HG02642 (cell line): ENCODE measurements at regions not wholly inside any gene's neighbourhood (a gene's known extent, or its start where the extent isn't known, plus 50 kb on each side); places are given as distances from the start of the nearest gene placed in this dataset.
"Not testable (repeated sequence)": the region's sequence is repeated elsewhere in the genome, so short reads cannot be mapped to it uniquely, and the experiment has no call there.

Source experiments
- ATAC-seq: cut with Tn5 transposase; IDR thresholded peaks from one replicate; pipeline ENCODE4 v1.9.1; 2021; ENCODE audit warnings: mild to moderate bottlenecking; ENCODE audit not compliant: unreplicated experiment, poor library complexity

GRCh38 chr13:79659121-79659521, 178.2 kb downstream of the NDFIP2 start:
- ATAC-seq, result no peak

DNA sequence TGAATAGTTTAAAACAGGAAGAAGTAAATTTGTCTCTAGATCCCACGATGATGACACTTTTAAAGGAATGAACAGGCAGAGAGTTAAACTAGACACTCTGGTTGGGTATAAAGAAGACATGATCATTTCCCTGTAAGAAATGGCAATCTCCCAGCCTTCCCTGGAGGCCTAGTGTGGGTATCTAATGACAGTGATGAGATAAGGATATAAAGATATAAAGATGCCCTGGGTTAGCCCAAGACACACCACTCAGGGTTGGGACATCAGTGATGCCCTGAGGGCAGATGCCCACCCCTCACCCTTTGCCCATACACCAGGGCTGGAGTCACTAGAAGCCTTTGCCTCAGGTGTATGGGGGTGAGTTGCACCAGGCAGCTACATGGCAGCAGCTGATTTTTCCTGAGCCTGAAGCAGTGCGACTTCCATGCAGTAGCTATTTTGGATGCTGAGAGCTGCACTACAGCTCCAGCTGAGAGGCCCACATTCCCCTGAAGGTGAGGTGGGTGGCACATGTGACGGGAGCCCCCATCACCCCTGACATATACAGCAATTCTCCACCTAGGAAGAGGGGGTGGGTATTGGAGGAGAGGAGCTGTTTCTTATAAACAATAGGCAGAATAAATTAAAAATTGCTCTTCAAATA, 177.5 kb downstream of the NDFIP2 start:
- ATAC-seq, result no peak

GRCh38 chr13:79655509-79655908, 174.6 kb downstream of the NDFIP2 start:
- no peak for ATAC-seq

DNA sequence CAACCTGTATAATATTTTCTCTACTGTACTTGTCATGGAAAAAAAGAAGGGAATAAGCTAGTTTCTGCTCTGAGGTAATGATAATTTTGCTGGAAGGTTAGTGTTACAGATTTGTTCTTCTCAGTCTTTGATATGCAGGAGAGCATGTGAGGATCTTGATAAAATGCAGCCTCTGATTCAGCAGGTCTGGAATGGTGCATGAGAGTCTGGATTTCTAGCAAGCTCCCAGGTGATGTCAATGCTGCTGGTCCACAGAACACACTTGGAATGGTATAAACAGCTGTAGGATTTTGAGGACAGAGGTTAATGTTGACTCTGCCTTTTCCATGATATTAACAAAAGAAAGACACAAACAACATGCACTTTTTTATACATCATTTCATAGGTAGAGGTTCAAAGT, 173.6 kb downstream of the NDFIP2 start:
- no peak for ATAC-seq

DNA sequence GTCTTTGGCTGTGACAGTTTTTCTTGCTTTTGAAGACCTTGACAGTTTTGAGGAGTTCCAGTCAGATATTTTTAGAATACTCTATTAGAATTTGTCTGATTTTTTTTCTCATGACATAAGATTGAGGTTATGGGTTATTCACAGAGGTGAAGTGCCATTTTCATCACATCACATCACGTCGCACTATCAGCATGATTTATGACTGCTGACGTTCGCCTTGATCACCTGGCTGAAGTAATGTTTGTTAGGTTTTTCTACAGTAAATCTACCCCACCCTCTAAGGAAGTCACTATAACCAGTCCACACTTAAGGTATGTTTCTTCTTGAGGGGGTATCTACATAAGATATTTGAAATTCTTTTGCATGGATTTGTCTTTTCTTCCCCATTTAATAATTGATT, 169.7 kb downstream of the NDFIP2 start:
- ATAC-seq, result no peak

GRCh38 chr13:79648191-79648590, 167.2 kb downstream of the NDFIP2 start:
- no peak for ATAC-seq

- no peak for ATAC-seq
Observed at GRCh38 chr13:79647533-79647932, 166.6 kb downstream of the NDFIP2 start.

- ATAC-seq, result no peak
Observed at GRCh38 chr13:79646880-79647279, 165.9 kb downstream of the NDFIP2 start.

DNA sequence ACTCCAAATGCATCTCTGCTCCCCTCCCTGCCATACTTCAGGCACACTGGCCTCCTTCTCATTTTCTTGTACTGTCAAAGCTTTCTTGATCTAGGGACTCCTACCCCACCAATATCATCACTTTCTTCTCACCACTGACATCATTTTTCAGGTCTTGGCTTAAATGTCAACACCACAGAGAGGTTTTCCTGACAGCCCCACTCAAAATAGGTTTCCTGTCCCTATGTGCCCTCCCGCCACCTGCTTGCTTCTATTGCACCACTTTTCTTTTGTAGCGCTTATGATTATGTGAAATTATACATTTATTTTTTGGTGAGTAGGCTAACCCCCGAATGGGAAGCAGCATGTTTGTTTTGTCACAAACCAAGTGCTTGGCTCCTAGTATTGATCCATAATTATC, 164.6 kb downstream of the NDFIP2 start:
- ATAC-seq, result no peak

- ATAC-seq, result no peak
Observed at GRCh38 chr13:79642596-79642995, 161.6 kb downstream of the NDFIP2 start.

- no peak for ATAC-seq
Observed at GRCh38 chr13:79637133-79637763, 156.3 kb downstream of the NDFIP2 start.

DNA sequence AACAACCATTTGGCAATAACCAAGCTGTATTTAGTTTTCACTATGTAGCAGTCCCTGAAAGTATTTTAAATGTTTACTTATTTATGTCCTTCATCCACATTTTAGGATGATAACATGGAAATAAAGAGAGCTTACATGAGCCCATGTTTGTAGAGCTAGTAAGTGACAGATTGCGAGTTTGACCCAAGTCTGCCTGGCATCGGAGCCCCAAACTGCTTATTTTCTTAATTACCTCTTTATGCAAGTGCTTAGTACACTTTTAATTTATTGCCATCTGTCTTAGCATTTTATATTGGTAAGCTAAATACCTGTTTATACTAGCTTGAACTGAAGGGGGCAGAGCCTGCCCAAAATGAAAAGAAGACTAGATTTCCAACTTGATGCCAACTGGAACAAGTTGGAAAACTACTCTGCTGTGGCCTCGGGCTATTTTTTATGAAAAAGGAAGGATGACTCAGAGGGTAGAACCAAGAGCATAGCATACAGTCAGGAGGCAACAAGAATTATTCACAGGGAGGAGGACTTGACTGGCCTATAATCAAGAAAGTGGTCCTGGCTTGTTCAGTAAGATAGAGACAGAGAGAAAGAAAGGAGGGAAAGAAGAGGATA, 150.2 kb downstream of the NDFIP2 start:
- ATAC-seq, result no peak

DNA sequence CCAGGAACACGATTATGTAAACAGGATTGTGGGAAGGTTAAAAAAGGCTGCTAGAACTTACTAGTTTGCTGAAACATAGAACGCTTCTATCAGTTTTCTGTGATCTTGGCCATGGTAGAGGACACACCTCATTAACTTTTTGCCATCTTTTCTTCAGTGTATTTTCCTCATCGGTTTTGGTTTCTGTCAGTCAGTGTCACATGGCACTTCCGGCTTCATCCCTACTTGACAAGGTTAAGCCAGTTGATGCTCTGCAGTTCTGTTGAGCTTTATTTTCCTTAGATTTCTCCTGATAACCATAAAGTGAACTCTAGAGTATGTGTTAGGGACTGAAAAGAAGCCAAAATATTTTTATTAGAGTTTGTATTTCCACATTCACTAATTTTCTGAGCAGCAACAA, 147.5 kb downstream of the NDFIP2 start:
- no peak for ATAC-seq

DNA sequence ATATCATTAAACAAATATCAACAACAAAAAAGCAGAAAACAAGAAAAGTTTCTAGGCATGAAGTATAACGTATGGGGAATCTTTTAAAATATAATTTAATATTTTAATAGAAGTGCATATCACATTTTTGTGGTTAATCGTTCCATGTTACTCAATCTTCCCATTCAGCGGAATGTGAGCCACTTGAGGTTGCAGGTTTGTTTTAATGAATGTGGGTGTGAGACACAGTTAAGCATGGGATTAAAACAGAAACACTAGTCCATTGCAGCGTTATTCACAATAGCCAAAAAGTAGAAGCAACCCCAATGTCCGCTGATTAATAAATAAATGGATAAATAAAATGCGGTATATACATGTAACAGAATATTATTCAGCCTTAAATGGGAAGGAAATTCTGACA, 146.0 kb downstream of the NDFIP2 start:
- ATAC-seq, result no peak

DNA sequence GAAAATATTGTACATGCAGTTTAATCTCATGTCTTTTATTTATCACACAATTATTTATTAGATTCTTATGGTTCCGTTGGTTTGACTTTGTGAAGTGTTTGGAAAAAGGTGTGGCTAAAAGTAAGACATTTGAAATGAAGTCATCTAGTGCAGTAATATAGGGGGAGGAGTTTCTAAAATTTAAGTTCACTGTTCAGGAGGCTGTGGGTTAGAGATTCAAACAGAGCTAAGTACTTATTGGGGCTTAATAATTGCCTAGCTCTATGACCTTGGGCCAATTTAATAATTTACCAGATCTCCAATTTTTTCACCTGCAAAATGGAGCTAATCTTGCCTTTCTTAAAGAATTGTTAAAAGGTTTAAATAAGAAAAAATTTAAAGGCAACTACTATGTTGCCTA, 144.6 kb downstream of the NDFIP2 start:
- ATAC-seq, result no peak

DNA sequence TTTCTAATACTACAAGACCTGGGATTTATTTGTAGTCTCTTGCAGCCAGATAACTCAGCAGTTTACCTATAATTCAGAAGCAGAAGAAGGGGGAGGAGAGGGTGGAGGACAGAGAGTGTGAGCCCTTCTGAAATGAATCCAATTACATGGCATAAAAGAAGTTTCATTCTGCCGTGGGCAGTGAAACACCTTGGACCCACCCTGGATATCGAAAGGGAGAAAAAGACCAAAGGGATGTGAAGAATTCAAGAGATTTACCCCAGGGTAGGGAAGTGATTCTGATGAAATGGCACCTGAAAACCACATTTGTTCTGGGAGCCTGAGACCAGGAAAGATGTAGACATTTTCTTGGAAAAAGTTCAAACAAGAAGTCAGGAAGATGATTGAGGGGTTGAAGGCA, 140.9 kb downstream of the NDFIP2 start:
- ATAC-seq, result no peak

GRCh38 chr13:79621449-79621848, 140.5 kb downstream of the NDFIP2 start:
- no peak for ATAC-seq

GRCh38 chr13:79614250-79614918, 133.4 kb downstream of the NDFIP2 start:
- no peak for ATAC-seq

GRCh38 chr13:79612604-79613003, 131.6 kb downstream of the NDFIP2 start:
- ATAC-seq, result no peak

GRCh38 chr13:79607895-79608294, 126.9 kb downstream of the NDFIP2 start:
- ATAC-seq, result not testable (repeated sequence)
